H1 (cell line): ENCODE measurements at regions not wholly inside any gene's neighbourhood (a gene's known extent, or its start where the extent isn't known, plus 50 kb on each side); places are given as distances from the start of the nearest gene placed in this dataset.

ENCODE experiments used
- JUN ChIP-seq: IDR thresholded peaks from 2 replicates; pipeline ENCODE4 v1.6.1; 2011; ENCODE audit warnings: low read depth, mild to moderate bottlenecking, improper control_type of control experiment, low read length
- RAD21 ChIP-seq, 2 experiments: IDR thresholded peaks in 1 of 2; conservative IDR thresholded peaks in 1 of 2; 2 replicates each; pipeline ENCODE4 v1.6.1; 2011; ENCODE audit warnings: low read depth in 2 of 2, low read length in 2 of 2, improper control_type of control experiment in 1 of 2, inconsistent platforms in 1 of 2, mild to moderate bottlenecking in 1 of 2, moderate library complexity in 1 of 2
- SIX5 ChIP-seq: IDR thresholded peaks from 2 replicates; pipeline ENCODE4 v1.6.1; 2011; ENCODE audit warnings: mild to moderate bottlenecking, low read depth, low read length
- SP2 ChIP-seq: IDR thresholded peaks from 2 replicates; pipeline ENCODE4 v1.6.1; 2012; ENCODE audit warnings: mild to moderate bottlenecking, low read length, inconsistent platforms
- ZNF274 ChIP-seq: IDR thresholded peaks from 2 replicates; pipeline ENCODE4 v1.7.0; 2012; ENCODE audit warnings: low read length, borderline replicate concordance; ENCODE audit errors: extremely low read depth
- TF ChIP-seq, protein P1 (sequence below): fragments of 300-600 bp; sonication (generic); IDR thresholded peaks from 2 replicates; pipeline ENCODE4 v1.7.1; 2012; ENCODE audit warnings: low read length, moderate library complexity, mild to moderate bottlenecking, inconsistent platforms; ENCODE audit not compliant: insufficient replicate concordance

DNA sequence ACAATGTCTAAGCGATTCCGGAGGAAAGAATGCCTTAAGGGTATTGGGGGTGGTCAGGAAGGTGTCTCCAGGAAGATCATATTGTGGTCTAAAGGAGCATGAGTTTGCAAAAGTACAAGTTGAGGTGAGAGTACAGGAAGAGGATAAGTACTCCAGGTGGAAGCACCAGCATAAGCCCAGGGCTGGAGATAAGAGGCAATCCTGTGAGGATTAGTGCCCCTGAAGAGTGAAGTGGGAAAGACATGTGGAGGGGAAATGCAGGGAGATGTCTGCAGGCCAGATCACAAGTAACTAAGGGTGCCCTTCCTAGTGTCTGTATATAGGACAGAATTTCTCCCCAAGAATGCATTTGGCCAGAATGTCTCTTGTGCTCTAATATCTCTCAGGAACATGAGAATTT is 188.3 kb upstream of the DPT start (continued):
- TF ChIP-seq, protein P1, sequence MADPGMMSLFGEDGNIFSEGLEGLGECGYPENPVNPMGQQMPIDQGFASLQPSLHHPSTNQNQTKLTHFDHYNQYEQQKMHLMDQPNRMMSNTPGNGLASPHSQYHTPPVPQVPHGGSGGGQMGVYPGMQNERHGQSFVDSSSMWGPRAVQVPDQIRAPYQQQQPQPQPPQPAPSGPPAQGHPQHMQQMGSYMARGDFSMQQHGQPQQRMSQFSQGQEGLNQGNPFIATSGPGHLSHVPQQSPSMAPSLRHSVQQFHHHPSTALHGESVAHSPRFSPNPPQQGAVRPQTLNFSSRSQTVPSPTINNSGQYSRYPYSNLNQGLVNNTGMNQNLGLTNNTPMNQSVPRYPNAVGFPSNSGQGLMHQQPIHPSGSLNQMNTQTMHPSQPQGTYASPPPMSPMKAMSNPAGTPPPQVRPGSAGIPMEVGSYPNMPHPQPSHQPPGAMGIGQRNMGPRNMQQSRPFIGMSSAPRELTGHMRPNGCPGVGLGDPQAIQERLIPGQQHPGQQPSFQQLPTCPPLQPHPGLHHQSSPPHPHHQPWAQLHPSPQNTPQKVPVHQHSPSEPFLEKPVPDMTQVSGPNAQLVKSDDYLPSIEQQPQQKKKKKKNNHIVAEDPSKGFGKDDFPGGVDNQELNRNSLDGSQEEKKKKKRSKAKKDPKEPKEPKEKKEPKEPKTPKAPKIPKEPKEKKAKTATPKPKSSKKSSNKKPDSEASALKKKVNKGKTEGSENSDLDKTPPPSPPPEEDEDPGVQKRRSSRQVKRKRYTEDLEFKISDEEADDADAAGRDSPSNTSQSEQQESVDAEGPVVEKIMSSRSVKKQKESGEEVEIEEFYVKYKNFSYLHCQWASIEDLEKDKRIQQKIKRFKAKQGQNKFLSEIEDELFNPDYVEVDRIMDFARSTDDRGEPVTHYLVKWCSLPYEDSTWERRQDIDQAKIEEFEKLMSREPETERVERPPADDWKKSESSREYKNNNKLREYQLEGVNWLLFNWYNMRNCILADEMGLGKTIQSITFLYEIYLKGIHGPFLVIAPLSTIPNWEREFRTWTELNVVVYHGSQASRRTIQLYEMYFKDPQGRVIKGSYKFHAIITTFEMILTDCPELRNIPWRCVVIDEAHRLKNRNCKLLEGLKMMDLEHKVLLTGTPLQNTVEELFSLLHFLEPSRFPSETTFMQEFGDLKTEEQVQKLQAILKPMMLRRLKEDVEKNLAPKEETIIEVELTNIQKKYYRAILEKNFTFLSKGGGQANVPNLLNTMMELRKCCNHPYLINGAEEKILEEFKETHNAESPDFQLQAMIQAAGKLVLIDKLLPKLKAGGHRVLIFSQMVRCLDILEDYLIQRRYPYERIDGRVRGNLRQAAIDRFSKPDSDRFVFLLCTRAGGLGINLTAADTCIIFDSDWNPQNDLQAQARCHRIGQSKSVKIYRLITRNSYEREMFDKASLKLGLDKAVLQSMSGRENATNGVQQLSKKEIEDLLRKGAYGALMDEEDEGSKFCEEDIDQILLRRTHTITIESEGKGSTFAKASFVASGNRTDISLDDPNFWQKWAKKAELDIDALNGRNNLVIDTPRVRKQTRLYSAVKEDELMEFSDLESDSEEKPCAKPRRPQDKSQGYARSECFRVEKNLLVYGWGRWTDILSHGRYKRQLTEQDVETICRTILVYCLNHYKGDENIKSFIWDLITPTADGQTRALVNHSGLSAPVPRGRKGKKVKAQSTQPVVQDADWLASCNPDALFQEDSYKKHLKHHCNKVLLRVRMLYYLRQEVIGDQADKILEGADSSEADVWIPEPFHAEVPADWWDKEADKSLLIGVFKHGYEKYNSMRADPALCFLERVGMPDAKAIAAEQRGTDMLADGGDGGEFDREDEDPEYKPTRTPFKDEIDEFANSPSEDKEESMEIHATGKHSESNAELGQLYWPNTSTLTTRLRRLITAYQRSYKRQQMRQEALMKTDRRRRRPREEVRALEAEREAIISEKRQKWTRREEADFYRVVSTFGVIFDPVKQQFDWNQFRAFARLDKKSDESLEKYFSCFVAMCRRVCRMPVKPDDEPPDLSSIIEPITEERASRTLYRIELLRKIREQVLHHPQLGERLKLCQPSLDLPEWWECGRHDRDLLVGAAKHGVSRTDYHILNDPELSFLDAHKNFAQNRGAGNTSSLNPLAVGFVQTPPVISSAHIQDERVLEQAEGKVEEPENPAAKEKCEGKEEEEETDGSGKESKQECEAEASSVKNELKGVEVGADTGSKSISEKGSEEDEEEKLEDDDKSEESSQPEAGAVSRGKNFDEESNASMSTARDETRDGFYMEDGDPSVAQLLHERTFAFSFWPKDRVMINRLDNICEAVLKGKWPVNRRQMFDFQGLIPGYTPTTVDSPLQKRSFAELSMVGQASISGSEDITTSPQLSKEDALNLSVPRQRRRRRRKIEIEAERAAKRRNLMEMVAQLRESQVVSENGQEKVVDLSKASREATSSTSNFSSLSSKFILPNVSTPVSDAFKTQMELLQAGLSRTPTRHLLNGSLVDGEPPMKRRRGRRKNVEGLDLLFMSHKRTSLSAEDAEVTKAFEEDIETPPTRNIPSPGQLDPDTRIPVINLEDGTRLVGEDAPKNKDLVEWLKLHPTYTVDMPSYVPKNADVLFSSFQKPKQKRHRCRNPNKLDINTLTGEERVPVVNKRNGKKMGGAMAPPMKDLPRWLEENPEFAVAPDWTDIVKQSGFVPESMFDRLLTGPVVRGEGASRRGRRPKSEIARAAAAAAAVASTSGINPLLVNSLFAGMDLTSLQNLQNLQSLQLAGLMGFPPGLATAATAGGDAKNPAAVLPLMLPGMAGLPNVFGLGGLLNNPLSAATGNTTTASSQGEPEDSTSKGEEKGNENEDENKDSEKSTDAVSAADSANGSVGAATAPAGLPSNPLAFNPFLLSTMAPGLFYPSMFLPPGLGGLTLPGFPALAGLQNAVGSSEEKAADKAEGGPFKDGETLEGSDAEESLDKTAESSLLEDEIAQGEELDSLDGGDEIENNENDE, result no peak
- TF ChIP-seq RAD21 (IDR thresholded peaks at IDR 0.05 in 1 of 2, conservative IDR thresholded peaks at IDR 0.05 in 1 of 2; ENCODE audit: low read depth in 2 of 2, low read length in 2 of 2) (no peak), SIX5 (no peak), JUN (no peak), ZNF274 (no peak), SP2 (no peak)
- TF ChIP-seq, all 59 proteins: peak for 0
